Testis (tissue), 2 donors: ENCODE measurements at regions not wholly inside any gene's neighbourhood (a gene's known extent, or its start where the extent isn't known, plus 50 kb on each side); places are given as distances from the start of the nearest gene placed in this dataset.

Experiments used
- DNase-seq: peaks from one replicate; pipeline ENCODE4 v3.0.0-alpha.2; 2019
- H3K27ac ChIP-seq, 2 donors: fragments of 200-600 bp; sonication (generic); one replicate each; pipeline ENCODE4 v1.5.1; 2019
- H3K27me3 ChIP-seq: fragments of 200-600 bp; sonication (generic); one replicate; pipeline ENCODE4 v1.5.1; 2019
- H3K36me3 ChIP-seq: fragments of 200-600 bp; sonication (generic); one replicate; pipeline ENCODE4 v1.5.1; 2017; ENCODE audit warnings: low read depth; ENCODE audit errors: missing control alignments
- H3K4me1 ChIP-seq: fragments of 200-600 bp; sonication (generic); one replicate; pipeline ENCODE4 v1.5.1; 2019
- H3K4me3 ChIP-seq, 2 donors: fragments of 200-600 bp; sonication (generic); one replicate each; pipeline ENCODE4 v1.5.1; 2017 to 2019
- H3K9me3 ChIP-seq: fragments of 200-600 bp; sonication (generic); one replicate; pipeline ENCODE4 v1.5.1; 2017
- CTCF ChIP-seq, 3 experiments: fragments of 450-650 bp in 2 of 3; fragments of 200-600 bp in 1 of 3; sonication (generic) in 1 of 3; IDR thresholded peaks; one replicate each; pipeline ENCODE4 v1.5.1; 2016 to 2019; ENCODE audit warnings: antibody characterized with exemption in 3 of 3, mild to moderate bottlenecking in 2 of 3, moderate library complexity in 1 of 3
- POLR2A ChIP-seq: fragments of 450-650 bp; IDR thresholded peaks from one replicate; pipeline ENCODE4 v1.6.1; 2017; ENCODE audit warnings: antibody characterized with exemption, mild to moderate bottlenecking, moderate library complexity
- WGBS, 2 donors: methylation state at CpG; one replicate each; pipeline ENCODE4 v1.1.5; 2018; 5-methylcytosine and 5-hydroxymethylcytosine counted together
- intact Hi-C: fragments of 100-400 bp; cut with DNase I; formaldehyde crosslinking; loops from one replicate; pipeline ENCODE4 v1.15.1; 2023; ENCODE audit warnings: low total_unique reads

GRCh38 chr12:11973396-11973795, 97.3 kb upstream of the BCL2L14 start:
- no peak for TF ChIP-seq POLR2A
- TF ChIP-seq CTCF (IDR thresholded peaks at IDR 0.05) = no peak
- intact Hi-C loops = no loop called here
- Histone ChIP-seq H3K36me3 (no peaks in the 10 kb centered on the region), H3K9me3 (no peaks in the 10 kb centered on the region), H3K4me3 (no peak overlapping the region), H3K27me3 (no peaks in the 10 kb centered on the region), H3K4me1 (no peaks in the 10 kb centered on the region), H3K27ac (no peak overlapping the region)
- DNase-seq = no peak
- WGBS, 2 donors = 52 to 75% methylated on average over 6 of the region's 6 CpGs

- H3K27ac ChIP-seq = no peak overlapping the region
These were observed 94.7 kb upstream of the BCL2L14 start for GRCh38 chr12:11976005-11976404.

GRCh38 chr12:11978726-11979384, 91.9 kb upstream of the BCL2L14 start:
- Histone ChIP-seq H3K36me3 (no peaks in the 10 kb centered on the region), H3K4me3 (no peak overlapping the region), H3K9me3 (no peaks in the 10 kb centered on the region), H3K4me1 (no peaks in the 10 kb centered on the region), H3K27ac (no peak overlapping the region), H3K27me3 (no peaks in the 10 kb centered on the region)
- whole genome bisulfite sequencing, 2 donors = 76 to 80% methylated on average over 2 of the region's 2 CpGs
- TF ChIP-seq CTCF (IDR thresholded peaks at IDR 0.05) (no peak), POLR2A (no peak)
- DNase-seq = no peak
- intact Hi-C loops = no loop called here

More at GRCh38 chr12:11976005-11976404, 94.7 kb upstream of the BCL2L14 start:
- Histone ChIP-seq H3K27me3 (no peaks in the 10 kb centered on the region), H3K4me3 (no peak overlapping the region), H3K36me3 (no peaks in the 10 kb centered on the region), H3K4me1 (no peaks in the 10 kb centered on the region), H3K9me3 (no peaks in the 10 kb centered on the region)
- no peak for TF ChIP-seq POLR2A
- no peak for TF ChIP-seq CTCF (IDR thresholded peaks at IDR 0.05)
- intact Hi-C loops = no loop called here
- 64 to 69% methylated on average over 4 of the region's 4 CpGs for WGBS, 2 donors
- DNase-seq = no peak

- 93 to 100% methylated on average over 2 of the region's 2 CpGs for WGBS, 2 donors
- Histone ChIP-seq H3K9me3 (no peaks in the 10 kb centered on the region), H3K27ac (no peak overlapping the region), H3K36me3 (no peaks in the 10 kb centered on the region), H3K4me1 (no peaks in the 10 kb centered on the region), H3K4me3 (no peak overlapping the region), H3K27me3 (no peaks in the 10 kb centered on the region)
- TF ChIP-seq POLR2A (no peak), CTCF (IDR thresholded peaks at IDR 0.05) (no peak)
- intact Hi-C loops = no loop called here
- DNase-seq = no peak
These were observed 90.6 kb upstream of the BCL2L14 start for GRCh38 chr12:11980115-11980514.

- intact Hi-C loops = no loop called here
- Histone ChIP-seq H3K9me3 (no peaks in the 10 kb centered on the region), H3K27me3 (no peaks in the 10 kb centered on the region), H3K4me3 (no peak overlapping the region), H3K27ac (no peak overlapping the region), H3K36me3 (no peaks in the 10 kb centered on the region), H3K4me1 (no peaks in the 10 kb centered on the region)
- 79 to 85% methylated on average over 7 of the region's 7 CpGs for WGBS, 2 donors
- DNase-seq = no peak
- no peak for TF ChIP-seq CTCF (IDR thresholded peaks at IDR 0.05)
- no peak for TF ChIP-seq POLR2A
These were observed 89.5 kb upstream of the BCL2L14 start for GRCh38 chr12:11981121-11981733.
